Vagina (tissue), 2 donors: ENCODE measurements at regions not wholly inside any gene's neighbourhood (a gene's known extent, or its start where the extent isn't known, plus 50 kb on each side); places are given as distances from the start of the nearest gene placed in this dataset.

Experiments used
- POLR2A ChIP-seq, 2 donors: fragments of 450-650 bp; IDR thresholded peaks; one replicate each; pipeline ENCODE4 v1.6.1; 2017; ENCODE audit warnings: antibody characterized with exemption in 2 of 2, mild to moderate bottlenecking in 2 of 2, moderate library complexity in 2 of 2
- TF ChIP-seq, protein P1 (sequence below), 3 experiments: fragments of 450-650 bp in 2 of 3; fragments of 200-600 bp in 1 of 3; sonication (generic) in 1 of 3; IDR thresholded peaks; one replicate each; pipeline ENCODE4 v1.5.1; 2017 to 2019; ENCODE audit warnings: antibody characterized with exemption in 3 of 3, mild to moderate bottlenecking in 2 of 3, moderate library complexity in 2 of 3

DNA sequence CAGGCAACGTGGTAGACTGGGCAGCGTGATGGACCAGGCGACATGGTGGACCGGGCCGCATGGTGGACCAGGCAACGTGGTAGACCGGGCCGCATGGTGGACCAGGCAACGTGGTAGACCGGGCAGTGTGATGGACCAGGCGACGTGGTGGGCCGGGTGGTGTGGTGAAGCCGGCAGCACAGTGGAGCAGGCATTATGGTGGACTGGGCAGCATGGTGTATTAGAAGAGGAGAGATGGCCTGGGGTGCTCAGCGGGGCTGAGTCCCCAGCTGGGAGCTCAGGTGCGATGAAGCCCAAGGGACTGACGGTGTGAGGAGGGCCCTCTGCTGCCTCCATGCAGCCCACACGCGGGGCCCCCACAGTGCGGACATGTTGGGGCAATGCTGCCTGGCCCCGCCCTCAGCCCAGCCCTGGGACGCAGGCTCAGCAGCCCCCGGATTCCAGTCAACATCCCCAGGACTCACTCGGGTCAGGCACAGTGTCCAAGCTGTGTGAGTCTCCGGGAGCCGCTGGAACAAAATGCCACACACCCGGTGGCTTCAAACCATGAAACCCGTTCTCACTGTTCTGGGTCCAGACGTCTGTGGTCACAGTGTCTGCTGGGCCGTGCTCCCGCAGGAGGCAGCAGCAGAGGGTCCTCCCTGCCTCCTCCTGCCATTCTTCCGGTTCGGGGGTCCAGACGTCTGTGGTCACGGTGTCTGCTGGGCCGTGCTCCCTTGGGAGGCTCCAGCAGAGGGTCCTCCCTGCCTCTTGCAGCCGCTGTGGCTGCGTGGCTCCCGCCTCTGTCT lies 1084.9 kb downstream of the BRD1 start:
- no peak for TF ChIP-seq POLR2A (IDR thresholded peaks at IDR 0.05)
- TF ChIP-seq, protein P1, sequence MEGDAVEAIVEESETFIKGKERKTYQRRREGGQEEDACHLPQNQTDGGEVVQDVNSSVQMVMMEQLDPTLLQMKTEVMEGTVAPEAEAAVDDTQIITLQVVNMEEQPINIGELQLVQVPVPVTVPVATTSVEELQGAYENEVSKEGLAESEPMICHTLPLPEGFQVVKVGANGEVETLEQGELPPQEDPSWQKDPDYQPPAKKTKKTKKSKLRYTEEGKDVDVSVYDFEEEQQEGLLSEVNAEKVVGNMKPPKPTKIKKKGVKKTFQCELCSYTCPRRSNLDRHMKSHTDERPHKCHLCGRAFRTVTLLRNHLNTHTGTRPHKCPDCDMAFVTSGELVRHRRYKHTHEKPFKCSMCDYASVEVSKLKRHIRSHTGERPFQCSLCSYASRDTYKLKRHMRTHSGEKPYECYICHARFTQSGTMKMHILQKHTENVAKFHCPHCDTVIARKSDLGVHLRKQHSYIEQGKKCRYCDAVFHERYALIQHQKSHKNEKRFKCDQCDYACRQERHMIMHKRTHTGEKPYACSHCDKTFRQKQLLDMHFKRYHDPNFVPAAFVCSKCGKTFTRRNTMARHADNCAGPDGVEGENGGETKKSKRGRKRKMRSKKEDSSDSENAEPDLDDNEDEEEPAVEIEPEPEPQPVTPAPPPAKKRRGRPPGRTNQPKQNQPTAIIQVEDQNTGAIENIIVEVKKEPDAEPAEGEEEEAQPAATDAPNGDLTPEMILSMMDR (IDR thresholded peaks at IDR 0.05): no peak
